HG03095 (cell line): ENCODE measurements at regions not wholly inside any gene's neighbourhood (a gene's known extent, or its start where the extent isn't known, plus 50 kb on each side); places are given as distances from the start of the nearest gene placed in this dataset.
"Not testable (repeated sequence)": the region's sequence is repeated elsewhere in the genome, so short reads cannot be mapped to it uniquely, and the experiment has no call there.

Experiments
- ATAC-seq: cut with Tn5 transposase; IDR thresholded peaks from one replicate; pipeline ENCODE4 v1.9.1; 2021; ENCODE audit warnings: moderate library complexity; ENCODE audit not compliant: unreplicated experiment

DNA sequence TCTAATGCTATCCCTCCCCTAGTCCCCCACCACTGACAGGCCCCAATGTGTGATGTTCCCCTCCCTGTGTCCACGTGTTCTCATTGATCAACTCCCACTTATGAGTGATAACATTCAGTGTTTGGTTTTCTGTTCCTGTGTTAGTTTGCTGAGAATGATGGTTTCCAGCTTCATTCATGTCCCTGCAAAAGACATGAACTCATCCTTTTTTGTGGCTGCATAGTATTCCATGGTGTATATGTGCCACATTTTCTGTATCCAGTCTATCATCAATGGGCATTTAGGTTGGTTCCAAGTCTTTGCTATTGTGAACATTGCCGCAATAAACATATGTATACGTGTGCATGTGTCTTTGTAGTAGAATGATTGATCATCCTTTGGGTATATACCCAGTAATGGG lies 153.1 kb downstream of the OR13H1 start:
- not testable (repeated sequence) for ATAC-seq

DNA sequence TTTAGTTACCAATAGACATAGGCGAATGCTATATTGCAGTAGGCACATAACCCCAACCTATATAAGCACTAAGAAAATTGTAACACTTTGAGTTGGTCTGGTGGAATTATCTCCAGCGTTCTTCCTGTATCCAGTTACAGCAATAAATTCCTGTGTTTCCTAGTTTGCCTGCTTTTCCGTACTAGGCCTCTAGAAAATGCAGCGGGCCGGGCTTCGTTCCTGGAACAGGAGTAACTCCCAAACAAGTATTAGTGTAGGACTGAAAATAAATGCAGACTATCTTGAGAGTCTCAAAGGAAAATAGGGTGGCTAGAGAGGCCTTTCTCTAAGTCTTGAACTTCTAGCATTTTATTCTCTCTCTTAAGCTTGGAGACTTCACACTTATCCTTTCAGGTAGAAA lies 159.8 kb downstream of the OR13H1 start:
- ATAC-seq: peak; percentile 5

DNA sequence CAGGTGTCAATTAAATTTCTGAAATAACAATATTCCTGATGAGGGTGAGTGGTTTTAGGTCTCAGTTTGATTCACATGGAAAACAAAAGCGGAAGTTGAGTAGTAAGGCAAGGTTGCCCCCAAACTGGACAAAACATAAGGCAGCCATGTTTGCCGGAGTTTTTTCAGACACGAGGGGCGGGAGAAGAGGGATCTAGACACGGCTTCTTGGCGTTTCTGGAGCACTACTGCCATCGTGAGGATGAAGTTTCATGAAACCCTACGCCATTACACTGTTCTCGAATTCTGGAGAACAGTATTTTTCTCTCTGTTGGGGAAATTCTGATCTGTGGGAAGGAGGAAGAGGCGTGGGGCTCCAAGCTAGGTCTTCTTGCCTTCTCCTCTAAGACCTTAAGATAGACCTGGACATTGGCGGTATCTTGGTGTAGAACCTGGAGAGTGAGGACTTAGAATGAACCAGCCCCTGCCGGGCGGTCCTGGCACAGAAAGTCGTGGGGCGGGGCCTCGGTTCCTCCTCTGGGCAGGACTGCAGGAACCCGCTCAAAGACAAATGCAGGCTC lies 160.3 kb downstream of the OR13H1 start:
- peak; percentile 64 for ATAC-seq

- no peak for ATAC-seq
Measured at GRCh38 chrX:131709553-131709952, 165.7 kb downstream of the OR13H1 start.

DNA sequence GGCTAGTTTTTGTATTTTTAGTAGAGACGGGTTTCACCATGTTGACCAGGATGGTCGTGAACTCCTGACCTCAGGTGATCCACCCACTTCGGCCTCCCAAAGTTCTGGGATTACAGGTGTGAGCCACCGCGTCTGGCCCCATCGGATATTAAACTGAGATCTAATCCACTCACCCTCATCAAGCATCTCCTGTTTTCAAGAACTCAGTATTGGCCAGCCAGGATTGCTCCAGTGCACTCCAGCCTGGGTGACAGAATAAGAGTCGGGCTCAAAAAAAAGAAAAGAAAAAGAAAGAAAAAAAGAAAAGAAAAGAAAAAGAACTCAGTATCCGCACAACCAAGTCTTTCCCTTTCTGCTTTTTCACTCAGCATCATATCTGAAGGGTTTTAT lies 167.6 kb downstream of the OR13H1 start:
- ATAC-seq: no peak

GRCh38 chrX:131723646-131724045 lies 179.8 kb downstream of the OR13H1 start:
- ATAC-seq: no peak

DNA sequence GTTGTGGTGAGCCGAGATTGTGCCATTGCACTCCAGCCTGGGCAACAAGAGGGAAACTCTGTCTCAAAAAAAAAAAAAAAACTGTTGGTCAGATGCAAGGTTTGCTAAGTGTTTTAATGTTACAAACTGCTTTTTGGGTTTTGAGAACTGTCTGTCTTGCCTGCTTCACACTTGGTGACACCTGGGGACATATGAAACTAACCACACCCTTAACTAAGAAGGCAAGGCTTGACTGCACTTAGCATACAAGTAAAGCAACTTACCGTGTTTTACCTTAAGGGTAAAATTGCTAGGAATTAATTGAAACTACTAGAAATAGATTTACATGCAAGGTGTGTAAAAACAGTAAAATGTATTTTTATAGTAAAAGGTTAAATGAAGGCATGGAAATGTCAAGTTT lies 180.4 kb downstream of the OR13H1 start:
- no peak for ATAC-seq

GRCh38 chrX:131725001-131725654 lies 181.3 kb downstream of the OR13H1 start:
- no peak for ATAC-seq

GRCh38 chrX:131727778-131728177 lies 183.9 kb downstream of the OR13H1 start:
- ATAC-seq: no peak

DNA sequence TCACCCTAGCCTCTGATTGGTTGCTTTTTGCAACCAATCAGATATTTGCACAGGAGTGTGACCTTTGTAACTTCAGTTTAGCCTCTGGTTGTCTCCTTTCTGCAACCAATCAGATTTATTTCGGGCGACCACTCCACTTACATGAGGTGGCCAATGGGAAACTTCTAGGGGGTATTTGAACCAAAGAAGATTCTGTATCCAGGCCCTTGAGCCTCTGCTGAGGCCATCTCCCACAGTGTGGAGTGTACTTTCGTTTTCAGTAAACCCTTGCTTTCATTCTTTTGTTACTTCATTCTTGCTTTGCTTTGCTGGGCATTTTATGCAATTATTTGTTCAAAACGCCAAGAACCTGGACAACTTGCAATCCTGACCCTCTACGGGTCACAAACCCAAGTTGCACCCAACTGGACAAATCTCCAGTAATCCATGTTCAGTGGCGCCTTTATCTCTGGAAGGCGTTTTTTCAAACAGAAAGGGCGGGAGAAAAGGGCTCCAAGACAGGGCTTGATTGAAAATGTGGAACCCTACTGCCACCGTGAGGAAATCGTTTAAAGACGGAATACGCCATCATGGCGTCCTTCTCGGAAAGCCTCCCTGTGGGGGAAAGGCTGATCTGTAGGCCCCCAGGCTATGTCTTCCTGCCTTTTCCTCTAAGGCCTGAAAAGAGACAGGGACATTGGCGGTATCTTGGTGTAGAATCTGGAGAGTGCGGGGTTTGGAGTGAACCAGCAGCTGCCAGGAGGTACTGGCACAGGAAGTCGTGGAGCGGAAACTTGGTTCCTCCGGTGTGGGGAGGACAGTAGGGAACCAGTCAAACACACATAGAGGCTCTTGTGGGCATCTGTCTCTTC lies 184.6 kb downstream of the OR13H1 start:
- ATAC-seq: peak; percentile 63

- peak; percentile 61 for ATAC-seq
Measured at GRCh38 chrX:131729295-131729694, 185.4 kb downstream of the OR13H1 start.

- ATAC-seq: peak; percentile 60
Measured at GRCh38 chrX:131734621-131735020, 190.7 kb downstream of the OR13H1 start.

- ATAC-seq: no peak
Measured at GRCh38 chrX:131735127-131735526, 191.3 kb downstream of the OR13H1 start.

DNA sequence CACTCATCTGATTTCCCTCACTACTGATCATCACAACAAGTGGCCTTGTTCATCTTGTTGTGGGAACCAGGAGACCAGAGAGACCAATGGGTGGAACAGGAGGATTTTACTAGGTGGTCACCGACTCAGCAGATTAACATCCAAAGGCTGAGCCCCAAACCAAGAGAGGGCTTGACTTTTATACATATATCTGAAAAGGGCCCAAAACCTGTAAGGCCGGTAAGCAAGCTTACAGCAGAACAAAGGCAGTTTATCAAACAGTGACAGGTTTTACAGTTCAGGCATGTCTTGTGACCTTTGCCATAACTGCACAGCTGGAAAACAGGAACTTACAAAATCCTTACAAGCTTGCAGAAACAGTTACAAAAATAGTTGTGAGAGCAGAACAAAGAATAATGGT lies 195.9 kb downstream of the OR13H1 start:
- ATAC-seq: no peak

GRCh38 chrX:131741103-131741581 lies 197.3 kb downstream of the OR13H1 start:
- peak; percentile 72 for ATAC-seq

GRCh38 chrX:131745942-131746489 lies 202.1 kb downstream of the OR13H1 start:
- no peak for ATAC-seq

DNA sequence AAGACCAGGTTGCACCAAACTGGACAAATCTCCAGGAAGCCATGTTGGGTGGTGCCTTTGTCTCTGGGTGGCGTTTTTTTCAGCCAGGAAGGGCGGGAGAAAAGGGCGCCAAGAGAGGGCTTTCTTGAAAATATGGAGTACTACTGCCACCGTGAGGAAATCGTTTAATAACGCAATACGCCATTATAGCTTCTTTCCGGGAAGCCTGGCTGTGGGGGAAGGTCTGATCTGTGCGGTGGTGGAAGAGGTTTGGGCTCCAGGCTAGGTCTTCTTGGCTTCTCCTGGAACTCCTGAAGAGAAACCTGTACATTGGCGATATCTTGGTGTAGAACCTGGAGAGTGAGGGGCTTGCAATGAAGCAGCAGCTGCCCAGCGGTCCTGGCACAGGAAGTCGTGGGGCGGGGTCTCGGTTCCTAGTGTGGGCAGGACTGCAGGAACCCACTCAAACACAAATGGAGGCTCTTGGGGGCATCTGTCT lies 202.7 kb downstream of the OR13H1 start:
- ATAC-seq: peak; percentile 43

DNA sequence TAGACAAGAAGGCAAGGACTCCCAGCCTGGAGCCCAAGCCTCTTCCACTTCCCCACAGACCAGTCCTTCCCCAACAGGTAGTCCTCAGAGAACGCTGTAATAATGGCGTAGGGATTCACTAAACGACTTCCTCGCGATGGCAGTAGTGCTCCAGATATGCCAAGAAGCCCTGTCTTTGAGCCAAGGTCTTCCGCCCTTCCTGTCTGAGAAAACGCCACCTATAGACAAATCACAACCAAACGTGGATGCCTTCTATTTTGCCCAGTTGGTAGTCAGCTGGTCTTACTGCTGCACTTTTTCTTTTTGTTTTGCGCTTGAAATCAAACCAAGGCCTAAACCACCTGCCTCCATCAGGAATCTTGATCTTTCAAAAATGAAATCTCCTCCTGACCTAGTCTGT lies 203.3 kb downstream of the OR13H1 start:
- ATAC-seq: peak; percentile 54

DNA sequence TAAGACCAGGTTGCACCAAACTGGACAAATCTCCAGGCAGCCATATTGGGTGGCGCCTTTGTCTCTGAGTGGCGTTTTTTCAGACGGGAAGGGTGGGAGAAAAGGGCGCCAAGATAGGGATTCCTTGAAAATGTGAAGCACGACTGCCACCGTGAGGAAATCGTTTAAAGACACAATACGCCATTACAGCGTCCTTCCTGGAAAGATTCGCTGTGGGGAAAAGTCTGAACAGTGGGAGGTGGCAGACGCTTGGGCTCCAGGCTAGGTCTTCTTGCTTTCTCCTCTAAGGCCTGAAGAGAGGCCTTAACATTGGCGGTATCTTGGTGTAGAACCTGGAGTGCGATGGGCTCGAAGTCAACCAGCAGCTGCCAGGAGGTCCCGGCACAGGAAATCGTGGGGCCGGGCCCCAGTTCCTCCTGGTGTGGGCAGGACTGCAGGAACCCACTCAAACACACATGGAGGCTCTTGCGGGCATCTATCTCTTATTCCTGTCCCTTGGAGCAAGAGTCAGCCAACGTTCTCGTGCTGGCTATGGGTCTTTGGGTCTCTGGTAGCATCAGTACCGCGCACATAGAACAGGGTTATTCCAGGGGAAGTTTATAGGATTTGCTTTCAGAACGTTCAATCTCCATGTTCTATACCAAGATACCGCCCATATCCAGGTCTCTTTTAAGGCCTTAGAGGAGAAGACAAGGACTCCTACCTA lies 208.8 kb downstream of the OR13H1 start:
- ATAC-seq: peak; percentile 54

- no peak for ATAC-seq
Measured at GRCh38 chrX:131762802-131763234, 218.9 kb downstream of the OR13H1 start.

DNA sequence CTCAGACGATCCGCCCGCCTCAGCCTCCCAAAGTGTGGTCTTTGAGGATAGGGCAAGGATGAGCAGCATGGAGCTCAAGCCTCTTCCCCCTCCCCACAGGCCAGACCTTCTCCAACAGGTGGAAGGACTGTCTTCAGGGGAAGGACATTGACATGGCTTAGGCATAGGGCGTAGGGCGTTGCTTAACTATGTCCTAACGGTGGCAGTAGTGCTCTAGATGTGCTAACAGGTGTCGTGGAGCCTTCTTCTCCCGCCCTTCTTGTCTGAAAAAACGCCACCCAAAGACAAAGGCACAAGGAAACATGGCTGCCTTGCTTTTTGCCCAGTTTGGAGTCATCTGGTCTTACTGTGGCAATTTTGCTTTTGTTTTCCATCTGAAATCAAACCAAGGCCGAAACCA lies 219.8 kb downstream of the OR13H1 start:
- ATAC-seq: peak; percentile 74
